Retinal pigment epithelial cell (primary cell): ENCODE measurements at regions not wholly inside any gene's neighbourhood (a gene's known extent, or its start where the extent isn't known, plus 50 kb on each side); places are given as distances from the start of the nearest gene placed in this dataset.

Source experiments
- DNase-seq: peaks from one replicate; pipeline ENCODE4 v3.0.0-alpha.2; 2010; ENCODE audit warnings: low read depth
- H3K4me3 ChIP-seq: 2 replicates; pipeline ENCODE4 v1.5.1; 2011; ENCODE audit warnings: mild to moderate bottlenecking, low read length, control low read depth, moderate library complexity
- TF ChIP-seq, protein P1 (sequence below): conservative IDR thresholded peaks from 2 replicates; pipeline ENCODE4 v1.5.1; 2011; ENCODE audit warnings: low read depth, low read length, control low read depth, inconsistent platforms

DNA sequence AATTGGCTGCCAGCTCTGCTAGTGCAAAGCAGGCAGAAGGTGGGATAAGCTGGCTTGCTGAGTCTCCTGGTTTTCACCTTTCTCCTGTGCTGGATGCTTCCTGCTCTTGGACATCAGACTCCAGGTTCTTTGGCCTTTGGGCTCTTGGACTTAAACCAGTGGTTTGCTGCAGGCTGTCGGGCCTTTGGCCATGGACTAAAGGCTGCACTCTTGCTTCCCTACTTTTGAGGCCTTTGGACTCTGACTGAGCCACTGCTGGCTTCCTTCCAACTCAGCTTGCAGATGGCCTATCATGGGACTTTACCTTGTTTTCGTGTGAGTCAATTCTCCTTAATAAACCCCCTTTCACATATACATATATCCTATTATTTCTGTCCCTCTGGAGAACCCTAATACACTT, 1293.9 kb upstream of the CDH6 start:
- H3K4me3 ChIP-seq: no peak overlapping the region
- no peak for DNase-seq
- TF ChIP-seq, protein P1, sequence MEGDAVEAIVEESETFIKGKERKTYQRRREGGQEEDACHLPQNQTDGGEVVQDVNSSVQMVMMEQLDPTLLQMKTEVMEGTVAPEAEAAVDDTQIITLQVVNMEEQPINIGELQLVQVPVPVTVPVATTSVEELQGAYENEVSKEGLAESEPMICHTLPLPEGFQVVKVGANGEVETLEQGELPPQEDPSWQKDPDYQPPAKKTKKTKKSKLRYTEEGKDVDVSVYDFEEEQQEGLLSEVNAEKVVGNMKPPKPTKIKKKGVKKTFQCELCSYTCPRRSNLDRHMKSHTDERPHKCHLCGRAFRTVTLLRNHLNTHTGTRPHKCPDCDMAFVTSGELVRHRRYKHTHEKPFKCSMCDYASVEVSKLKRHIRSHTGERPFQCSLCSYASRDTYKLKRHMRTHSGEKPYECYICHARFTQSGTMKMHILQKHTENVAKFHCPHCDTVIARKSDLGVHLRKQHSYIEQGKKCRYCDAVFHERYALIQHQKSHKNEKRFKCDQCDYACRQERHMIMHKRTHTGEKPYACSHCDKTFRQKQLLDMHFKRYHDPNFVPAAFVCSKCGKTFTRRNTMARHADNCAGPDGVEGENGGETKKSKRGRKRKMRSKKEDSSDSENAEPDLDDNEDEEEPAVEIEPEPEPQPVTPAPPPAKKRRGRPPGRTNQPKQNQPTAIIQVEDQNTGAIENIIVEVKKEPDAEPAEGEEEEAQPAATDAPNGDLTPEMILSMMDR: no peak

DNA sequence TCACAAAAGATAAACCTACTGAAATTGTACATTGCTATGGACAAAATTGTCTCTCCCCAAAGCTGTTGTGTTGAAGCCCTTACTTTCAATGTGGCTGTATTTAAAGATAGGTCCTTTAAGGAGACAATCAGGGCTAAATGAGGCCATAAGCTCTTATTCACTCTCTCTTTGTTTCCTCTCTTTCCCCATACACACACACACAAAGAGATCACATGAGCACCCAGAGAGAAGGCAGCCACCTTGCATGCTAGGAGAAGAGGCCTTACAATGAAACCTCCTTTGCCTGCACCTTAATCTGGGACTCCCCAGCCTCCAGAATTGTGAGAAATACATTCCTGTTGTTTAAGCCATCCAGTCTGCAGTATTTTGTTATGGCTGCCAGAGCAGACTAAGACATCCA, 1295.6 kb upstream of the CDH6 start:
- H3K4me3 ChIP-seq: no peak overlapping the region
- no peak for DNase-seq

DNA sequence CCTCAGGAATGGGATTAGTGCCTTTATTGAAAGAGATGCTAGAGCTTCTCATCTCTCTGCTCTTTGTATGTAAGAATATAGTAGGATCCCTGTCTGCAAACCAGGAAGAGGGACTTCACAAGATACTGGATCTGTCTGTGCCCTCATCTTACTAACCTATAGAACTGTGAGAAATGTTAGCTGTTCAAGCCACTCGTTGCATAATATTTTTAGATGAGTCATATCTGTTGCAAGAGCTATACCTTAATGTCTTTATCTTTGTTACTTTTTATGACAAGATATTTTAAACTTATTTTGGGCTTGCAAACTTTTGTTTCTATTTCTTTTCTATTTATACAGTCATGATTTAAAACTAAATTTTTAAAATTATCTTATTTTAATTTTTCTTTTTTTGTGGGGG, 1296.8 kb upstream of the CDH6 start:
- DNase-seq: no peak
- TF ChIP-seq, protein P1: no peak
- no peak overlapping the region for H3K4me3 ChIP-seq

More for the DNA sequence above, 1295.6 kb upstream of the CDH6 start:
- TF ChIP-seq, protein P1: no peak

DNA sequence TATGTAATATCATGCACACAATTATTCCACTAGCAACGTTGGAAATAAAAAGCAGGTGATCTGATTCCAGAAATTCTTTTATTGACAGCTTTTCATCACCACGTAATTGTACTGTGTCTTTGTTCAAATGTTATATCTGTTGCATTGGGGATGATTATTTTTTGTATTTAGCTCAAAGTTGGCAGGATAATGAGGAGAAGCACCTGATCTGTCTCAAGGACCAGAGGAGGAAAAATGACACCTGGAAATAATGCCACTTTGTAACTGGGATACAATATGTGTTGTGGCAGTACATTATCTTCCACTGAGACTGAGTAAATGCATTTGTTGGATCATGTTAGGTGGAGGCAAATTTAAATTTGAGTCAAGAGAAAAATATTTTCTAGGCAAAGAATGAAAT, 1298.8 kb upstream of the CDH6 start:
- DNase-seq: no peak
- TF ChIP-seq, protein P1: no peak
- H3K4me3 ChIP-seq: no peak overlapping the region

DNA sequence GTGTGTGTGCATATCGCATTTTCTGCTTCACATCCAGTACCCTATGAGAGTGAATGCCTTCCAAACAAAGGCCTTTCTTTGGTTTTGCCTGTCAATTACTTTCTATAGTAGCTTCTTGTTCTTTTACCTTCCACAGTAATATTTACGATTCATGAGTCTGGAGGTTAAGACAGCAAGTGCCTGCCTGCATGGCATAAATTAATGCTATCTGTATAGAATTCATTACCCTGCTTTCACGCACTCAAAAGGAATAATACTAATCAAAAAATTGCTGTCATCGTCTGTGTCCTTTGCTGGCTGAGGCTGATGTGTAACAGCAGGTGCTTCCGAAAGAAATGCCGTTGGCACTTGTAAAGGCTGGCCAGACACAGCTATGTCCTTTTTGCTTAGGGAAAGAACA, 1304.4 kb upstream of the CDH6 start:
- DNase-seq: no peak
- no peak overlapping the region for H3K4me3 ChIP-seq
- TF ChIP-seq, protein P1: no peak

DNA sequence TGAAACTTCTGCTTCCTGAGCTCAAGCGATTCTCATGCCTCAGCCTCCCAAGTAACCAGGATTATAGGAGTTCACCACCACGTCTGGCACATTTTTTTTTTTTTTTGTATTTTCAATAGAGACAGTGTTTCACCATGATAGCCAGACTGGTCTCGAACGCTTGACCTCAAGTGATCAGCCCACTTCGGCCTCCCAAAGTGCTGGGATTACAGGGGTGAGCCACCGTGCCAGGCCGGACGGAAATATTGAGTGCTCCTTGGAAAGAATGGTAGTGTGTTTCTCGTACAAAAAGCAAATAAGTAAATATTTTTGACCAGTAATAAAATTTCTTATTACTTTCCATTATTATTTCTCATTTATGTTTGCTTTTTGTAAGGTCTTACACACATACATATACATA, 1307.9 kb upstream of the CDH6 start:
- DNase-seq: no peak
- no peak overlapping the region for H3K4me3 ChIP-seq
- TF ChIP-seq, protein P1: no peak

DNA sequence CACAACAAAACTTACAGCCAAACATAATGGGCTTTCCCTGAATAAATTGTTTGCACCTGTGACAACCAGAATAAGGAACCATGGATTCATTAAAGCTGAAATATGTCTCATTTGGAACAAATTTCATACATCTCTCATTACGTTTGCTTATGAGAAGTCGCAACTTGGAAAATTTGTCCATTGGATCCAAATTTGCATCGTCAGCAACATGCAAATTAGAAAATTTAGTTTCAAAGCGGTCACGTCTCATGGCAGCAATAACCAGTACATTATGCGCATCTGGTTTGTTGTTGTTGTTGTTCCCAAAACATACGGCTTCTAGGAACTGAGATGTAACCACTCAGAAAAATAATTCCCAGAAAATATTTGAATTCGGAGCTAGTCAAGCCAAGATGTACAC, 1311.5 kb upstream of the CDH6 start:
- no peak for DNase-seq
- TF ChIP-seq, protein P1: no peak
- no peak overlapping the region for H3K4me3 ChIP-seq
